Retinal pigment epithelial cell (primary cell): ENCODE measurements at regions not wholly inside any gene's neighbourhood (a gene's known extent, or its start where the extent isn't known, plus 50 kb on each side); places are given as distances from the start of the nearest gene placed in this dataset.

Experiments
- DNase-seq: peaks from one replicate; pipeline ENCODE4 v3.0.0-alpha.2; 2010; ENCODE audit warnings: low read depth
- H3K4me3 ChIP-seq: 2 replicates; pipeline ENCODE4 v1.5.1; 2011; ENCODE audit warnings: mild to moderate bottlenecking, low read length, control low read depth, moderate library complexity
- TF ChIP-seq, protein P1 (sequence below): conservative IDR thresholded peaks from 2 replicates; pipeline ENCODE4 v1.5.1; 2011; ENCODE audit warnings: low read depth, low read length, control low read depth, inconsistent platforms

DNA sequence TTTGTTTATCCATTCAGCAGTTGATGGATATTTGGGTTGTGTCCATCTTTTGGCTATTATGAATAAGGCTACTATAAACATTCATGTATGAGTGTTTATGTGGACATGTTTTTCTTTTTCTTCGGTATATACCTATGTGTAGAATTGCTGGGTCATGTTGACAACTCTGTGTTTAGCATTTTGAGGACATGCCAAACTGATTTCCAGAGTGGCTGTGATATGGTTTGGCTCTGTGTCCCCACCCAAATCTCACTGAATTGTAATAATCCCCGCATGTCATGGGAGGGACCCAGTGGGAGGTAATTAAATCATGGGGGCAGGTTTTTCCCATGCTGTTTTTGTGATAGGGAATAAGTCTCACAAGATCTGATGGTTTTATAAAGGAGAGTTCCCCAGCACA is 439.7 kb downstream of the UTRN start:
- TF ChIP-seq, protein P1, sequence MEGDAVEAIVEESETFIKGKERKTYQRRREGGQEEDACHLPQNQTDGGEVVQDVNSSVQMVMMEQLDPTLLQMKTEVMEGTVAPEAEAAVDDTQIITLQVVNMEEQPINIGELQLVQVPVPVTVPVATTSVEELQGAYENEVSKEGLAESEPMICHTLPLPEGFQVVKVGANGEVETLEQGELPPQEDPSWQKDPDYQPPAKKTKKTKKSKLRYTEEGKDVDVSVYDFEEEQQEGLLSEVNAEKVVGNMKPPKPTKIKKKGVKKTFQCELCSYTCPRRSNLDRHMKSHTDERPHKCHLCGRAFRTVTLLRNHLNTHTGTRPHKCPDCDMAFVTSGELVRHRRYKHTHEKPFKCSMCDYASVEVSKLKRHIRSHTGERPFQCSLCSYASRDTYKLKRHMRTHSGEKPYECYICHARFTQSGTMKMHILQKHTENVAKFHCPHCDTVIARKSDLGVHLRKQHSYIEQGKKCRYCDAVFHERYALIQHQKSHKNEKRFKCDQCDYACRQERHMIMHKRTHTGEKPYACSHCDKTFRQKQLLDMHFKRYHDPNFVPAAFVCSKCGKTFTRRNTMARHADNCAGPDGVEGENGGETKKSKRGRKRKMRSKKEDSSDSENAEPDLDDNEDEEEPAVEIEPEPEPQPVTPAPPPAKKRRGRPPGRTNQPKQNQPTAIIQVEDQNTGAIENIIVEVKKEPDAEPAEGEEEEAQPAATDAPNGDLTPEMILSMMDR: no peak
- DNase-seq: no peak
- H3K4me3 ChIP-seq: no peak overlapping the region

DNA sequence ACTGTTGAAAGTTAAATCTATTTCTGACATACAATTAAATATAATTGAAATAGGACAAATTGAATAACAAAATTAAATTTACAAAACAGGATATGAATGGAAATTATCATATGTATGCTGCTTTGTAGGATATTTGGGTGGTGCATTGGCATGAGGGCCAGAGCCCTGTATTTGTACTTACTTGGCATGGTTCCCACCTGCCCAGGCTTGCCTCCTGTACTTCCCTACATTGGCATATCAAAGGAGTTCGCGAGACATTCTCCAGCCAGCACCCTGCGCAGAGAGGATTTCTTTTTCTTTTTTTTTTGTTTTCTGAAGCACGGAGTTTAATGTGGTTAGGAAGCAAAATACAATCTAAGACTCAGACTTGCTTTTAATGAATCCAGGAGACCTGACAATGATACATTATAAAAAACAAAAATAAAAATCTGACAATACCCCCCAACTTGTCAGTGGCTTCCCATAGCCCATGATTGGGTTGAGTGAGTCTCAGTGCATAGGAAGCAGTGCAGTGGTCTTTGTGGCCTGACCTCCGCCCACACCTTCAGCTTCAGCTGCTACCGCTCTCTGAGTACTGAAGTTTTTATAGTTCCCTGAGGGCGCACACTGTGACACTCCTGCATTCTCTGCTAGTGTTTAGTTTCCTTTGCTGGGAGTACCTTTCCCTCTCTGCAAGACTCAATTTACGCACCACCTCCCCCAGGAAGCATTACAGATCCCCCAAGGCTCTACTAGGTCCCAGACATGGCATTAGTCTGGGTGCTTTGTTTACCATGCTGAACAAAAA is 440.8 kb downstream of the UTRN start:
- DNase-seq: no peak
- TF ChIP-seq, protein P1: no peak
- no peak overlapping the region for H3K4me3 ChIP-seq

DNA sequence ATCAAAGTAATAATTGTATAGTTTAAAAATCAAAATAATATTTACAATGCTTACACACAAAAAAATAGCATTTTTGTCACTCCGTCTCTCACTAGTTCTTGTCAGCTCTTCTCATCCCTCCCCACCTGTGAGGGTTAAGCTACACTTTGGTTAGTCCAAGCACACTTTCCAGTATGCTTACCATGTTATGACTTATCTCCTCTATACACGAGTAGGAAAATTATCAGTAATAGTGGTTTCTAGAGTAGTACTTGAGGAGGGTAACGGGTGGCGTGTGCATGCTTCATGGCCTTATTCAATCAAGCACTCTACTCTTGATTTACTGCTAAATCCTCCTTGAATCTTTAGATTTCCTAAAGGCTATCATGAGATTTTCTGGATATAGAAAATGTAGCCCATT is 443.7 kb downstream of the UTRN start:
- no peak for DNase-seq
- no peak overlapping the region for H3K4me3 ChIP-seq
- TF ChIP-seq, protein P1: no peak

DNA sequence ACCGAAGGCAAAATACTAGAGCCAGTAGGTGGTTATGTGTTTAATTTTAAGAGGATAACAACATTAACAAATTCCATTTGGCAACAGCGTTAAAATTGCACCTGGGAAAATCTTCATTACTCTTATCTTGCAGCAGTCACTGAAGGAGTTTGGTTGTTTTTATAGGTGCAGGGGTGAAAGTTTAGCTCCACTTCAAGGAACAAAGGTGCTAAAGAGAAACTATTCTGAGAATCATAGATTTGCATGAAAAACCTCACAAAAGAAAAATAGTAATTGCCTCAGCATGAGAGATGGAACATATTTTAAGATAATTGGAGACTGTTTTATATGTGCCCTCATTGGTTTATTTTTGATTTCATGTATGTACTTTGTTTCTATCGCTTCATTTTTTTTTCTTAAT is 444.4 kb downstream of the UTRN start:
- no peak overlapping the region for H3K4me3 ChIP-seq
- DNase-seq: no peak
- TF ChIP-seq, protein P1: no peak

DNA sequence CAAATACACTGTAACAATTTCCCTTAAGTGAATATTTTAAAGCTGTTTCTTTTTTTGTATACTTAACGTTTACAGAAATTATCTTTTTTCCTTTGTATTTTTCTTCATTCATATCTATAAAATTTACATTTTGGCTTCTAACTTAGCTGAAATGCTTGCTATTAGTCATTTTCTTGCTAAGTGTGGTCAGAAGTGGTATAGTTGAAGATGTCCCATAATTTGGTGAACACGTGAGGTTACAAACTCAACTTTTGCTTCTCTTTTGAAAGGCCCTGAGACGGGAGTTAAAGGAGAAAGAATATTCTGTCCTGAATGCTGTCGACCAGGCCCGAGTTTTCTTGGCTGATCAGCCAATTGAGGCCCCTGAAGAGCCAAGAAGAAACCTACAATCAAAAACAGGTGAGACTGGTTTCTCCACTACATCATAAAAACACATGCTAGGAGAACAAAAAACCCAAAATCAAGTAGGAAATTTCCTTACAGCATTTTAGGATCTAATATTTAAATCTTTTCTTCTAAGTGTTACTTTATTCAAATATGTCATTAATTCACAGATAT is 445.0 kb downstream of the UTRN start:
- TF ChIP-seq, protein P1: no peak
- no peak overlapping the region for H3K4me3 ChIP-seq
- DNase-seq: no peak

DNA sequence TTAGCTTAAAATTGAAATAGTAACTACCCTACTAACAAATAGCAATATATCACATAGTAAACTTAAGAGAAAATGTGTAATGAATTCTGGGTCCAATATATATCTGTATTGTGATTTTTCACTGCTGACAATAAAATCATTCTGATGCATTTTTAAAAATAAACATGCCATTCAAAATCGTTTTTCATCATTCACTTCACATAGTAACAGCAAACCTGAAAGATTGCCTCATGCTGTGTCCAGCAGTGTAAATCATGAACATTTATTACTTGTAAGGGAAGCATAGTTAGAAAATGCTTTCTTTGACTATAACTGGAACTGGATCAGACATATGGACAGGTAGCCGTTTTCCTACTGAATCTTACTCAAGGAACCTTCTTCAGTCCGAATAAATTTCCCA is 446.1 kb downstream of the UTRN start:
- no peak overlapping the region for H3K4me3 ChIP-seq
- DNase-seq: no peak
- TF ChIP-seq, protein P1: no peak

DNA sequence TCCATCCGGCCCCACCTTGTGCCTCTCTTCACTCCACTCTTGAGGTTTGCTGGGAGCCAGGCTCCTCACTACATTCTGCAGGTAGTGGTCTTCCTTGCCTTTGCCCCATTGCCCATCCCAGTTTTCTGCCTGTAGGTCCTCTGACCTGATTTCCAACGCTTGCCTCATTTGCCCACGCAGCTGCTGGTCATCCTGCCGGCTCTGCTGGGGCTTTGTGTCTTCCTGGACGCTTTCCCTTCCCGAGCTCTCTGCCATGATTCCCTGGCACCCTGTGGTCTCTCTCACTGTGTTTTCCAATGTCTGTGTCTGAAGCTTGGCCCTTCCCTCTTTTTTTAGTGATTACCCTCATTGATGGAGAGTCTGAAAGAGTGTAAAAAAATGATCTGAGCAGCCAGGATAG is 451.6 kb downstream of the UTRN start:
- TF ChIP-seq, protein P1: no peak

More for the DNA sequence above, 451.6 kb downstream of the UTRN start:
- no peak for DNase-seq
- H3K4me3 ChIP-seq: no peak overlapping the region
